Endometrium (tissue), 2 donors: ENCODE measurements at regions not wholly inside any gene's neighbourhood (a gene's known extent, or its start where the extent isn't known, plus 50 kb on each side); places are given as distances from the start of the nearest gene placed in this dataset.
"Not testable (repeated sequence)": the region's sequence is repeated elsewhere in the genome, so short reads cannot be mapped to it uniquely, and the experiment has no call there.

Experiments used
- FAIRE-seq: peaks from 2 replicates; lab custom pipeline; 2012; peaks lifted over from hg19 to GRCh38; lab: Jason Lieb, UNC
- donor health status: control.
- donor health status: control.

DNA sequence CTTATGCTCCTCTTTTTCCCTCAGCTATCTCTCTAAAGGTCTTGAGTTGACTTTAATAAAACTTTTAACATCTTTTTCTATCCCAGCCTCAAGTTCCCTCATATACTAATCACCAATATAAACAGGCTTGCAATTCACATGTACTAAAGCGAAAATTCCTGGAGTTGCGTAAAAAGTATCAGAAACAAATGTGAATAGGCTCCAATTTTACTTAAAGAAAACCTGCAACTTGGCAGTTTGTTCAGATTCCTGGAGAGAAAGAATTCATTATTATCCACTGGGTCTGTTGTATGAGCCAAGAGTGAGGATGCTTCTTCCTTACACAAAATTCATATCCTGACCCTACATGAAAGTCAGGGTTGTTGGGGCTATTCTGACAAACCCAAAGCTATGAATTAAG is 384.2 kb downstream of the DTWD2 start:
- no peak for FAIRE-seq

DNA sequence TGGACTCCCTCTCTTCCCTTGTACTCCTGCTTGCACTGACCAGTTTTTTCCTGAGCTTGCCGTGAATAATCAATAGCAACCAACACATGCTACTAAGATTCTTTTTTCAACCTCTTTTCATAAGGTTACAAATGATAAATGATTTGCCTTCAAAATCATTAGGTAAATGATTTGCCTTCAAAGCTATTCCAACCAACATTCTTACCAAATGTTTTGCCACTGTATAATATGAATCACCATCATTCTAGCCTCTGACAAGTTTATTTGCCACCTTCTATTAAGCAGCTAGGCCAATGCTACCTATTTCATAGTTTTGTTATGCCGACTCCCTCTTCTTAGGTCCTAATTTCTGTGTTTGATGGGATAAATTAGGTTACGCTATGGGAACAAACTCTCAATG is 385.1 kb downstream of the DTWD2 start:
- no peak for FAIRE-seq

DNA sequence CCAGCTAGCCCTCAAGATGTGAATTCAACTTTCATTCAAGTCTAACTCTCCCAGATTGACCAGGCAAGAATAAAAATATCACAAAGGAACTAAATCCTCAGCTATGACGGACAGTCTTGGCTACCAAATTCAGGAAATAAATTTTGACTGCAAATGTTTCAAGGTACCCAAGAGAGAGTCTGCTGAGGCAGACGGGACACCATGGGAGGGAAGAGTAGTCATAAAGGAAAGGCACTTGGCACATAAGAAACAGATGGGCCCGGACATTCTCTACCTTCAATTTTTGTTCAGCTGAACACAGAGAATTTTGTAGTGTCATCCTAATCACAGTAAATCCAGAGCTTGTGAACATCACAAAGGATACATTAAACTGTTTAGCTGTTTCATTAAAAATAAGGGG is 390.0 kb downstream of the DTWD2 start:
- no peak for FAIRE-seq

DNA sequence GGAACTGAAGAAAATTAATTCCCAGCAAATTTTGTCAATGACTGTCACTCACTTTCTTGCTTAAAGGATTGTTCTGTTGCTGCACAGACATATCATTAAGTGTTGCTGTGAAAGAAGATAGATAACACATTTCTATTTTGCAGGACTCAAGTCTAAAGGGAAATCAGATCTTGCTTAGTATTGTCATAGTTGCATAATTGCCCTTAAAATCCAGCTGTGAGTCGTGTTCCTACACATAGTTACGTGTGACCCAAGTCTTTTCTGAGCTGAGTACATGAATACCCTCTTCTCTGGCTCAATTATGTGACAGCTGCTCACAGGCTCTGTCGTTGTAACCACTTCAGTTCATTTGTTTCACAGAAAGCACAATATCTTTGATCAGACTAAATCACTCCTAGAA is 390.8 kb downstream of the DTWD2 start:
- no peak for FAIRE-seq

DNA sequence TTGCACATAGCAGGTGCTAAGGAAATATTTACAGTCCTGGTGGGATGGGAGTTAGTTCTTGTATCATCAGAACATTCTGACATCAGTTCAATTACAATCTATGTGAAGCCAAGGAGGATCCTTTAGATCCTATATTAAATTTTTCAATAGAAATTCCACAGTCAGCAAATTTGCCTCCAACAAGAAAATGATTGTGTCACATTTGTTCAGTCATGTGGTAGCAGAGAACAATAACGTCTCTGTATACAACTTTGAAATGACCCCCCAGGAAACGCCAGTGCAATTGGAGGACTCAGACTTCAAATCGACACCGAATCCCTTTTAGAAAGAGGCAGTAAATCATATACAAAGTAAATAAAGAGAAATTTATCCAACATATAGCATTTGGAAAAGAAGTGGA is 392.1 kb downstream of the DTWD2 start:
- FAIRE-seq: no peak

DNA sequence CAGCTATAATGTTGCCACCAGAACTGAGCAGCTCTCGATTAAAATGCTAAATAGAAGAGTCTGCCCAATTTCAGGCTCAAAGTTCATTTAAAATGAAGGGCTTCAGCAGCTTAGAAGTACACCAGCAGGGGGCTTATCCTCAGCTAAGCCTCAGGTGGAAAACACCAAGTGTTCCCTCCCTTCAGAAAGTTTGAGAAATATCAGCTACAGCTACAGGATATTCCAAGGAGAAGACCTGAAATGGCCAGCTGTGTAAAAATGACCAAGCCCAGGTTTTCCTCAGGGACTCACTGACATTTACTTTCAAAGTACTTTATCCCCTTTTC is 395.4 kb downstream of the DTWD2 start:
- FAIRE-seq: no peak

DNA sequence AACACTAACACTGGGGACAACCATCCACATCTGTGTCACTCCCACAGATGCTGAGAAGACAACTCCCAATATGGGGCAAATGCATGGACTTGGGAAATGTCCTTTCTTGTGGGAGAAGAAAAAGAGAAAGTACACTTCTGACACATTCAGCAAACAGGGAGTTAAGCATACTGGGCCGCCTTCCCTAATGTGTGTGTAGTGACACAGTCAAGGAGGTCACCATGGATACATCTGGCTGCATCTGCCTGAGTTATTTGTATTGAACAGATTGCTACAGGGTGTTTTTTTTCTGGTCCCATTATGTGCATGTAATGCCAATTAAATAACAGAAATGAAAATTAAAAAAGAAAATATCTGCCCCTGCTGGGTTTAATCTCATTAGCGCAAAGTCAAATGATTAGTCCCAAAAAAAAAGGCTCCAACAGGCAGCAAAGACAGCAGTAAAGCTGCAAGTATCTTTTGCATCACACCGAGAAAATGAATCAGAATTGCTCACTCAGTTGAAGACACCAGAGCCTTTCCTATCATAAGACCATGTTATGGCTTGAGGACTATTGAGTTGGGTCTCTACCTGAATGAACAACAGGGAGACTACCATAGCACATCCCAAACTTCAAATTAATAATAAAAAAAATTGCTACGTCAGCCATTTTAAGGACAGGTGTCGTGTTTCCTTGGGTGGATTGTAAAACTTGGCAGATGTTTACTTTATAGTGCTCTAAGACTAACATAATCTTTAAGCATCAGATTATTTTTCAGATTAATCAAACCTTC is 395.9 kb downstream of the DTWD2 start:
- no peak for FAIRE-seq

DNA sequence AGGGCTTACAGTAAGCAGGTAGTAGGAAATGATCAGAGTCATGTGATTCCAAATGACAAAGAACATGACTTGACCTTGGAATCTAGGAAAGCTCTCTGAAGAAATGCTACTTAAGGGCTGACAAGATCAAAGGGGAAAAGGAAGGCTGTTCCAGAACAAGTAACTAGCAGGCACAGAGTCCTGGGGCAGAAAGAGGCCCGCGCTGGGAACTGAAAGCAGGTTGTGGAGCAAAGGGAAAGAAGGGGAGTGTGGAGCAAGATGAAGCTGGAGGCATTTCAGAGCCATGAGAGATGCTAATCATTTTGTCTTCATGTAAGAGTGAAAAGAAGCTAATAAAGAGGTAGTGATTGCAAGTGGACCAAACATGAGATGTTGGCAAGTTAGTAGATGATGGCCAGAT is 397.5 kb downstream of the DTWD2 start:
- FAIRE-seq: no peak

DNA sequence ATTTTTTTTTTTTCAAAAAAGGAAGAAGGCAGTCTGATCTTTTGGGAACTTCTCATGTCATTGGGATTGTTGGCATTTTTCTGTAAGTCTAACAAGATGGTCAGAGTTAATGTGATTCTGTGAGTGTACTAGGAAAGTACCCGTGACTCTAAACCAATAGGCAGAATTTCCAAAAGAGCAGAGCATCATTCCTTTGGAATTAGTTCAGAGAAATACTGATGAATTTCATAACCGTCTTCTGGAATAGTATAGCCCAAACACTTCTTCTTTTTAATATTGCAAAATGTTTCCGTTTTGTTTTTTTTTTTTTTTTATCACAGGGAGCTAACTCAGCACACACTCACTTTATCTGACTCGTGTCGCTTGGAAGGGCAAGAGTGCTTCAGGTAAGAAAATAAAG is 407.4 kb downstream of the DTWD2 start:
- FAIRE-seq: no peak

DNA sequence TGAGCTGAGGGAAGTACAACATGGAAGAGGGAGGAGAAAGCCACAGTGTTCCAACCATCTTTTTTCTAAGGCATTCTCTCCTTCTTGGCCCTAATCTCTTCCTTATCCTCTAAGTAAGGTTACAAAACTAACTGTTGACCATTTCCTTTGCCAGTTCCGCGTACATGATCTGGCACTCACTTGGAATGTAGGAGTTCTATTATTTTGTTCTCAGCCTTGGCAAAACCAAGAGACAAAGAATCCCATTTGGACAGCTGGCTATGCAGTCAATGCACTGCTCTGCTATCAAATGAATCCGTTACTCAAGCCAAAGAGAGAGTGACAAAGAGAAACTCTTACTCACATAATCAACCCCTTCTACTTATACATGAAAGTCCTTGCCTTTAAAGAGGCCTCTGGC is 410.3 kb downstream of the DTWD2 start:
- FAIRE-seq: no peak

DNA sequence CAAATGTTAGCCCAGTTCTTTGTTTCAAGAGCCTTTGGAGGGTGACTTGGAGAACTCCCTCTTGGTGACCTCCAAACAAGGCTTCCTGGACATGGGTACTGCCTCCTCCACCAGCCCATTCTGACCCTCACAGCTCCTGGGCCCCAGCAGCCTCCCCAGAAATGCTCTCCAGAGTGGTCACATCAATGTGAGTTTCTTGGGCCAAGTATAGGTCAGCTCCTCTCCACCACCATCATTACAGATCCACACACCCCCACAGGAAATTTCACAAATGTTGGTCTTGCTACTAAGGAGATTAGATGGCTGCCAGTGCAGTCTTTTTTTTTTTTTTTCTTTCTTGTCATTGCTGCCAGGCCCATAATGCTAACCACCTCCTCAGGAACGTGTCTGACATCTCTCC is 410.7 kb downstream of the DTWD2 start:
- FAIRE-seq: no peak

DNA sequence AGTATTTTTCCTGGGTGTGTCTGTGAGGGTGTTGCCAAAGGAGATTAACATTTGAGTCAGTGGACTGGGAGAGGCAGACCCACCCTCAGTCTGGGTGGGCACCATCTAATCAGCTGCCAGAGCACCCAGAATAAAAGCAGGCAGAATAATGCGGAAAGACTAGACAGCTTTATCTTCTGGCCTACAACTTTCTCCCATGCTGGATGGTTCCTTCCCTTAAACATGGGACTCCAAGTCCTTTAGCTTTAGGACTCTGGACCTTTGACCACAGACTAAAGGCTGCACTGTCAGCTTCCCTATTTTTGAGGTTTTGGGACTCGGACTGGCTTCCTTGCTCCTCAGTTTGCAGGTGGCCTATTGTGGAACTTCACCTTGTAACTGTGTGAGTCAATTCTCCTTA is 418.1 kb downstream of the DTWD2 start:
- not testable (repeated sequence) for FAIRE-seq

DNA sequence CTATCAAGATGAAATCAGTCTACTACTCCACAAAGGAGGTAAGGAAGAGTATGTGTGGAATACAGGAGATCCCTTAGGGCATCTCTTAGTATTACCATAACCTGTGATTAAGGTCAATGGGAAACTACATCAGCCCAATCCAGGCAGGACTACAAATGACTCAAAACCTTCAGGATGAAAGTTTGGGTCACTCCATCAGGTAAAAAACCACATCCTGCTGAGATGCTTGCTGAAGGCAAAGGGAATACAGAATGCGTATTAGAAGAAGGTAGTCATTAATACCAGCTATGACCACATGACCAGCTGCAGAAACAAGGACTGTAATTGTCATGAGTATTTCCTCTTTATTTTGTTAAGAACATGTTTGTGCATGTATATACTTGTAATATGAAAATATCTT is 418.8 kb downstream of the DTWD2 start:
- FAIRE-seq: not testable (repeated sequence)

DNA sequence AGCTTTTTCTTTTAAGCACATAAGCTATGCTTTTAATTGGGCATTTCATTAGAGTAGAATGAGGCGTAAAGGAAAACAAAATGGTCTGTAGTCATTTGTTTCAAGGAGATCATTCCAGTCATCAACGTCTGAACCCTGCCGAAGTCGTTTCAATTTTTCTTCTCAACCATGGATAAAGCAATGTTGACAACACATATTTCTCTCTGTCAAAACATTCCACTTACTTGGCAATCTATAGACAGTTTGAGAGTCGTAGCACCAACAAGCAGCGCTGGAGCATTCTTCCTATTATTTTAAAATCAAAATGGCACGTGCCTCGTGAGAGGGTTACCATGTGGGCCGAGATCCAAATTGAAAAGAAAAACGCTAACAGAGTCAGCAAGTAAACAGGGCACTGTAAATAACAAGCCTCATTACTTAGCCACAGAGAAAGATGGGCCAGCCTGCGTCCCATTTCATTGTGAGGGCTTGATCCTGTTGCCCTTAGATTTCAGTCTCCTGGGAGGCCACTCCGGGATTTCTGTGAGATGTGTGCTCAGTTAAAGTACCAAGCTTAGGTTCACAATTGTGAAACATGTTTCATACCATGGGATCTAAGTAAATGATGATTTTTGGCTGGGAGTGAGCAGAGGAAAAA is 422.9 kb downstream of the DTWD2 start:
- no peak for FAIRE-seq

DNA sequence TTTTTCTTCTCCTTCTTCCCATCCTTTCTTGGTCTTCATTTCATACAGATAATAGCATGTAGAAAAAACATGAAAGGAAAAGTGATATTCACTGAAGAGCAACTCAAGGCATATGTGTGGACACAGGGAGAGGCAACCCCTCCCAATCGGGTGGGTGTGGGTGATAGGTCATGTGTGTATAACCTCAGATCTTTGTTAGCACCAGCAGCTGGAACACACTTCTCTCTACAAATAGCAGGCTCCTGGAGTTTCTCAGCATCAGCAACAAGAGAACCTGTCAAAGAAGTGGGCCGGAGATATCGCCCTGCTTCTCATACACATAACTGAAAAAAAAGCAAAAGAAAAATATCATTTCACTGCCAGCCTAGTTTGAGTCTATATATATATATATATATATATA is 426.4 kb downstream of the DTWD2 start:
- no peak for FAIRE-seq

DNA sequence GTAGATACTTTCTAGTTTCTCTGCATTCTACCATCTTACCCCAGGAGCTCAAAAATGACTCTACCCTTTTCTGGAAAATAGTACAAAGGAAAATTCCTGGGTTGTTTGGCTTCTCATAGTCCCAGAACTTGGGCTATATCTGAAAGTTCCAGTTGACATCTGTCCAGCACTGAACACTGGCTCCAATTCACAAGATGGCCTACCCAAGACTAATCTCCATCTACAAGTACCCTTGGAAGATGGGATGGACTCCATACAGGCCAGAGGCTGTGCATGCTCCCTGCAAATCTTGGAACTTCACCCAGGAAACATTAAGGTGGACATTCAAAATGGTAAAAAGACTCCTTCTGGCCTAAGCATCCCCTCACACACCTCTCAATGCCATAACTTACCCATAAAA is 427.1 kb downstream of the DTWD2 start:
- no peak for FAIRE-seq

DNA sequence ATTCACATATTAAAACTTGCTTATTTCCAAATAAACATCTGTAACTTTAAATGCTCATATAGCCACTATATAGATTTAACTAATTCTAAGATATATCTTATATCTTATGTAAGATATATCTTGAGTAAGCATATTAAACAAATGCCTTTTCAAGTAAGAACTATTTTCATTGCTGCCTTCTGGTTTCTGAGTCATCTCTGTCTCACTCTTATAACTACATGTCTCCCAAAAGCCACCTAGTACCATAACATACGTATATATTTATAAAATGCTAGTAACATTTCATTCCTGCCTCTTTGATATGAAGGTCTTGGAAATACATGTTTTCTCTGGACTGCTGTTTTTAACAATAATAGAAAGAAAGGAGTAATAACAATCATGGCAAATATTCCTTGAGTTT is 429.5 kb downstream of the DTWD2 start:
- FAIRE-seq: no peak

DNA sequence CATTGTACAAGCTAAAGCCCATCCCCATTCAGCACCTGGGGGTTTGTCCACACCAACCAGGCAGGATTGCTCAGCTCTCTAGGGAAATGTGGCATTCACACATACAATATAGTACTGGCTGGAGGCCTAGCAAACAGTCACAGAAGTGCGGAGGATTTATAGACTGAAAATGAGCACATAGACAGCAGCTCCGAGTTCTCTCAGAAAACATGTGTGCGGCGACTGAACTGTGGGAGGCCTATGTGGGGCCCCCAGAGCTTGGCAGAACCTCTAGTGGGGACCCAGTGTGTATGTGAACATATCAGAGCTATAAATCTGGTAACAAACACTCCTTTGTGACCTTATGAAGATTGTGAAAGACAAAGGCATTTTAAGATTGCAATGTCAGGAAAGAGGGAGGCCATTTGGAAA is 431.1 kb downstream of the DTWD2 start:
- no peak for FAIRE-seq

DNA sequence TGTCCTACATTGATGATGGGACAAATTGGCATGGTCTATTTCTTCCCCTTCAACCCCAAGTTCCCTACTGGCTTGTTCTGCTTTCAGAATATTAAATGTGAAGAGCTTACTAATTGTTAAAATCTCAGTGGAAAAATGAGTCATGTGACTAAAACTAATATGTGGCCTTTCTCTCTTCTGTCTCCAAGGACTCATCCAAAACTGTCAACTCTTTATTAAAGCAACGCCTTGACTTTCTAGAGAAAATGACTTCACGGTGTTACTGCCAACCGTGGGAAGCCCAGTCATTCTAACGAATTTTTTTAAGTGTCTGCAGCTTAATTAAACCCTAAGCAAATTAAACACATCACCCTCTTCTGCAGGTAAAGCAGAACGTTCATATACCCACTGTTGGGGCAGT is 431.6 kb downstream of the DTWD2 start:
- FAIRE-seq: no peak

DNA sequence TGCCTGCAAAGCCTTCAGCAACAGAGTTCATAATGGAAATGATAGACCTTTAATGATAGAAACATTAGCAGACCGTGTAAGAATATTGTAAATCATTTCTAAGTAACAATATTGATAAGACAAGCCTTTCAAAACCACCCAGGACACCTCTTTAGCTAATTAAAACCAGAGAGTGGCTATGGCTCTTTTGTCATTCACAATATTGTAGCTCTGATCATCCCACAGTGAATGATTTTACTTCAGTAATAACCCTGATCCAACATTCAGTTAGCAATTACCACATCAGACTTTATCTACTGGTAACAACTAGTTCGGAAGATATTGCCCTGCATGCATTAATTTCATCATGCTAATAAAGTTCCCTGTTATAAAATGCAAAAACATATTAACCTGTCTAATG is 432.6 kb downstream of the DTWD2 start:
- no peak for FAIRE-seq

DNA sequence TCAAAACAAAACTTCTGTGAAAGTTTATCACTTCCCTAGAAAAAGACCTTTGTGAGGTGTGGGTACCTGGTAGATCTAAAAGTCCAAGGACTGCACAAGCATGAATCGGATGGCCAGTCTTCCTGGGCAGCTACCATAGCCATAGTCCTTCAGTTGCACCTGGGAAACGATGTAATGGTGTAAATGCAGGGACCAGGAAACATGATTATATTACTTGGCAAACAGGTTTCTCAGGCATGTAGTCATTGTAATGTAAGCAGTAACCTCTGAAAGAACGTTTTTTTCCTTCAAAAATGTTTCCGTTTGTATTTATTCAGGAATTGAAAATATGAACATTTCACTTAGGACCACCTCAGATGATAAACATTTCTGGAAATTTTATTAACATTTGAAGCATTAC is 433.4 kb downstream of the DTWD2 start:
- FAIRE-seq: no peak

DNA sequence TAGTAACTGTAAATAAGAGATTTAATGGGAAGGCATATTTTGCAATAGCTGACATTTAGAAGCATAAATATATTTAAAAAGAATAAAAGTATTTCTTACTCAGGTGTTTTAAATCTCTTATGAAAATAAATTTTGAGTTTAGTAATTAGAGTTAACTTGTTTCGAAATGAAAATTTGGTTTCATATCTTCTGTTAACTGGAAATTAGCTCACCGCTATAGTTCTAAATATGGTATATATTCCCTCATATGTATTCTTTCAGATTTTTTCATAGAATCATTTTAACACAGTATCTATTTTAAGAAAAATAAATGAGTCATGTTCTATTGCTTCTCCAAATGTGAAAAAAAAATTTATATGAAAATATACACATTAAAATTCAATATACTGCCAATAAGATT is 434.1 kb downstream of the DTWD2 start:
- FAIRE-seq: no peak

DNA sequence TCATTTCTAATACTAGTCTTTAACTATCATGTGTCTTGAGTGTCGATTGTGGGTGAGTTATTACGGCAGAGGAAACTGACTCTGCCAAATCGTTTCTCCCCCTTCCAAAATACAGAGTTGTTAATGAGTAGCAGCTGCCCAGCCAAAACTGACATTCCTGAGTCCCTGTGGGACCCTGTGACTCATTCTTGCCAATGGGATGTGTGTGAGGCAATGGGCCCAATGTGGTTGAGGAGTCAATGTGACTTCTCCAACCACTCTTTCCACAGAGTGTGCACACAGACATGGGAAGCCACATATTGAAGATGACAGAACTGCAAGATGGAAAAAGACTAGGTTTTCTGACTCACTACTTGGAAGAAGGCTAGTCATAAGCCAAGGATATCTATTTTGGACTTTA is 434.7 kb downstream of the DTWD2 start:
- FAIRE-seq: no peak

DNA sequence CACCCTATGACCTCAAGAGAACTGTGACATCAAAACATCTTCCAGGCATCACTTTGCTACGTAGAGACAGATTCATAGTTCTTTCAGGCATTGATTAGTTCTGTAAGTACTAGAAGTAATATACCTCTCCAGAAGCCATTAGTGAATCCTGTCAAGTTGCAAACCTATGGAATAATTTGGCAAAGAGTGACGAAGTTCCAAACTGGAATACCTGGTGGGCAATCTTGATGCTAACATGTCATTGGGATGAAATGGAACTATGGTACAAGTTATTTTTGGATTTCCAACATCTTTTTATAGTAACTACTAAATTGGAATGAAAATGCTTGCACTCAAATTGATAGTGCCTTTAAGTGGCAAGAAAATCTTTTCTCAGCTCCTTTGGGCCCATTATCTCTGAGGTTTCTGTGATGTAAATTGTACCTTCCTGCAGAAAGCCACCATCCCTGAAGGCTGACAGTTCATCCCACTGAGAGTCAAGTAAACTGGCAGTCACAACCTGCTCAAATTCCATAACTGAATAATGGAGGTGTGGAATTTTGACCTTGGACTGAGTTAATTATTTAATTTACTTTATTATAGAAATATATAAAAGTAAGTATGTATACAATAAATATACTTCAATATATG is 435.5 kb downstream of the DTWD2 start:
- no peak for FAIRE-seq
